ENCODE measurements at regions not wholly inside any gene's neighbourhood (a gene's known extent, or its start where the extent isn't known, plus 50 kb on each side); places are given as distances from the start of the nearest gene placed in this dataset.

GRCh38 chr10:111835574-111835973 is 348.0 kb downstream of the GPAM start:
- TF ChIP-seq CTCF (conservative IDR thresholded peaks at IDR 0.05; ENCODE audit: low read depth, low read length), result no peak
- no peak overlapping the region for H2AFZ ChIP-seq (ENCODE audit: low read depth)

GRCh38 chr10:111836064-111836463 is 347.5 kb downstream of the GPAM start:
- Histone ChIP-seq H3K79me2 (ENCODE audit: insufficient read depth, low read depth) (no peaks in the 10 kb centered on the region), H4K20me1 (ENCODE audit: insufficient read depth) (no peaks in the 10 kb centered on the region), H3K36me3 (ENCODE audit: insufficient read depth) (no peaks in the 10 kb centered on the region), H3K27ac (no peak overlapping the region), H3K27me3 (ENCODE audit: insufficient read depth, low read depth) (no peaks in the 10 kb centered on the region), H3K9ac (no peak overlapping the region), H3K4me1 (ENCODE audit: low read depth, poor library complexity, severe bottlenecking) (no peaks in the 10 kb centered on the region), H2AFZ (ENCODE audit: low read depth) (no peak overlapping the region), H3K4me2 (no peak overlapping the region), H3K4me3 (IDR thresholded peaks at IDR 0.05; ENCODE audit: insufficient read depth, low read depth, low read length) (no peak overlapping the region)
- TF ChIP-seq CTCF (conservative IDR thresholded peaks at IDR 0.05; ENCODE audit: low read depth, low read length), result no peak

More at GRCh38 chr10:111835574-111835973, 348.0 kb downstream of the GPAM start:
- H3K27ac ChIP-seq, result no peak overlapping the region
- no peak overlapping the region for H3K4me2 ChIP-seq
- H3K79me2 ChIP-seq (ENCODE audit: insufficient read depth, low read depth), result no peaks in the 10 kb centered on the region
- H3K4me3 ChIP-seq (IDR thresholded peaks at IDR 0.05; ENCODE audit: insufficient read depth, low read depth, low read length), result no peak overlapping the region
- H3K9ac ChIP-seq, result no peak overlapping the region
- H3K4me1 ChIP-seq (ENCODE audit: low read depth, poor library complexity, severe bottlenecking), result no peaks in the 10 kb centered on the region
- no peaks in the 10 kb centered on the region for H3K36me3 ChIP-seq (ENCODE audit: insufficient read depth)
- no peaks in the 10 kb centered on the region for H4K20me1 ChIP-seq (ENCODE audit: insufficient read depth)
- H3K27me3 ChIP-seq (ENCODE audit: insufficient read depth, low read depth), result no peaks in the 10 kb centered on the region

GRCh38 chr10:111836571-111836970 is 347.0 kb downstream of the GPAM start:
- H3K4me1 ChIP-seq (ENCODE audit: low read depth, poor library complexity, severe bottlenecking), result no peaks in the 10 kb centered on the region

GRCh38 chr10:111837086-111837485 is 346.5 kb downstream of the GPAM start:
- no peak overlapping the region for H3K4me2 ChIP-seq
- no peaks in the 10 kb centered on the region for H3K27me3 ChIP-seq (ENCODE audit: insufficient read depth, low read depth)
- H2AFZ ChIP-seq (ENCODE audit: low read depth), result no peak overlapping the region
- no peaks in the 10 kb centered on the region for H3K4me1 ChIP-seq (ENCODE audit: low read depth, poor library complexity, severe bottlenecking)
- no peak overlapping the region for H3K27ac ChIP-seq
- H4K20me1 ChIP-seq (ENCODE audit: insufficient read depth), result no peaks in the 10 kb centered on the region
- no peaks in the 10 kb centered on the region for H3K36me3 ChIP-seq (ENCODE audit: insufficient read depth)
- no peaks in the 10 kb centered on the region for H3K79me2 ChIP-seq (ENCODE audit: insufficient read depth, low read depth)
- no peak overlapping the region for H3K4me3 ChIP-seq (IDR thresholded peaks at IDR 0.05; ENCODE audit: insufficient read depth, low read depth, low read length)
- H3K9ac ChIP-seq, result no peak overlapping the region
- TF ChIP-seq CTCF (conservative IDR thresholded peaks at IDR 0.05; ENCODE audit: low read depth, low read length), result no peak

More at GRCh38 chr10:111836571-111836970, 347.0 kb downstream of the GPAM start:
- no peaks in the 10 kb centered on the region for H4K20me1 ChIP-seq (ENCODE audit: insufficient read depth)
- H3K27me3 ChIP-seq (ENCODE audit: insufficient read depth, low read depth), result no peaks in the 10 kb centered on the region
- H3K79me2 ChIP-seq (ENCODE audit: insufficient read depth, low read depth), result no peaks in the 10 kb centered on the region
- H3K4me3 ChIP-seq (IDR thresholded peaks at IDR 0.05; ENCODE audit: insufficient read depth, low read depth, low read length), result no peak overlapping the region
- no peak overlapping the region for H3K4me2 ChIP-seq
- no peak overlapping the region for H3K27ac ChIP-seq
- TF ChIP-seq CTCF (conservative IDR thresholded peaks at IDR 0.05; ENCODE audit: low read depth, low read length), result no peak
- H3K9ac ChIP-seq, result no peak overlapping the region
- H2AFZ ChIP-seq (ENCODE audit: low read depth), result no peak overlapping the region
- no peaks in the 10 kb centered on the region for H3K36me3 ChIP-seq (ENCODE audit: insufficient read depth)

All from KMS-11 (cell line).